ENCODE measurements at regions not wholly inside any gene's neighbourhood (a gene's known extent, or its start where the extent isn't known, plus 50 kb on each side); places are given as distances from the start of the nearest gene placed in this dataset.

- peaks cover 48% of the 10 kb centered on the region for H3K9me3 Mint-ChIP-seq (ENCODE audit: unreplicated experiment)
- DNase-seq (ENCODE audit: unreplicated experiment), result no peak
- no peak overlapping the region for H3K4me3 Mint-ChIP-seq (ENCODE audit: unreplicated experiment)
- no peak for TF ChIP-seq CTCF (IDR thresholded peaks at IDR 0.05; ENCODE audit: unreplicated experiment)
- intact Hi-C loops (cut with micrococcal nuclease), result no loop called here
- ChIA-PET CTCF (no interaction called here), POLR2A (no interaction called here)
- H3K27me3 Mint-ChIP-seq (ENCODE audit: insufficient read depth, unreplicated experiment), result no peaks in the 10 kb centered on the region
- BruUV-seq (replicated peaks), result no TSS peak
- no peaks in the 10 kb centered on the region for H3K4me1 Mint-ChIP-seq (ENCODE audit: insufficient read depth, unreplicated experiment)
- no peak overlapping the region for H3K27ac Mint-ChIP-seq (ENCODE audit: low read depth, unreplicated experiment)
- no peaks in the 10 kb centered on the region for H3K36me3 Mint-ChIP-seq (ENCODE audit: insufficient read depth, unreplicated experiment)
Measured at GRCh38 chr19:30741566-30741965, 369.4 kb downstream of the ZNF536 start.

- ChIA-PET CTCF (no interaction called here), POLR2A (no interaction called here)
- TF ChIP-seq CTCF (IDR thresholded peaks at IDR 0.05; ENCODE audit: unreplicated experiment), result no peak
- no peak overlapping the region for H3K4me3 Mint-ChIP-seq (ENCODE audit: unreplicated experiment)
- H3K9me3 Mint-ChIP-seq (ENCODE audit: unreplicated experiment), result peaks cover 55% of the 10 kb centered on the region
- intact Hi-C loops (cut with micrococcal nuclease), result no loop called here
- no peak overlapping the region for H3K27ac Mint-ChIP-seq (ENCODE audit: low read depth, unreplicated experiment)
- no peaks in the 10 kb centered on the region for H3K27me3 Mint-ChIP-seq (ENCODE audit: insufficient read depth, unreplicated experiment)
- H3K36me3 Mint-ChIP-seq (ENCODE audit: insufficient read depth, unreplicated experiment), result no peaks in the 10 kb centered on the region
- BruUV-seq (replicated peaks), result no TSS peak
- no peaks in the 10 kb centered on the region for H3K4me1 Mint-ChIP-seq (ENCODE audit: insufficient read depth, unreplicated experiment)
- DNase-seq (ENCODE audit: unreplicated experiment), result no peak
Measured at GRCh38 chr19:30739394-30739793, 367.2 kb downstream of the ZNF536 start.

GRCh38 chr19:30738047-30738446, 365.9 kb downstream of the ZNF536 start:
- no TSS peak for BruUV-seq (replicated peaks)
- H3K27ac Mint-ChIP-seq (ENCODE audit: low read depth, unreplicated experiment), result no peak overlapping the region
- H3K9me3 Mint-ChIP-seq (ENCODE audit: unreplicated experiment), result peaks cover 49% of the 10 kb centered on the region
- ChIA-PET CTCF (no interaction called here), POLR2A (no interaction called here)
- H3K36me3 Mint-ChIP-seq (ENCODE audit: insufficient read depth, unreplicated experiment), result no peaks in the 10 kb centered on the region
- intact Hi-C loops (cut with micrococcal nuclease), result no loop called here
- no peaks in the 10 kb centered on the region for H3K27me3 Mint-ChIP-seq (ENCODE audit: insufficient read depth, unreplicated experiment)
- H3K4me1 Mint-ChIP-seq (ENCODE audit: insufficient read depth, unreplicated experiment), result no peaks in the 10 kb centered on the region
- H3K4me3 Mint-ChIP-seq (ENCODE audit: unreplicated experiment), result no peak overlapping the region
- no peak for DNase-seq (ENCODE audit: unreplicated experiment)
- no peak for TF ChIP-seq CTCF (IDR thresholded peaks at IDR 0.05; ENCODE audit: unreplicated experiment)

GRCh38 chr19:30734669-30735068, 362.5 kb downstream of the ZNF536 start:
- H3K4me1 Mint-ChIP-seq (ENCODE audit: insufficient read depth, unreplicated experiment), result no peaks in the 10 kb centered on the region
- CTCF ChIA-PET, result no interaction called here
- POLR2A ChIA-PET, result interaction anchor here (0.6 kb wide), 1 partner anchor 597 kb away, joined by 3 read pairs; no protein-coding TSS in a partner anchor
- TF ChIP-seq CTCF (IDR thresholded peaks at IDR 0.05; ENCODE audit: unreplicated experiment), result no peak
- DNase-seq (ENCODE audit: unreplicated experiment), result no peak
- BruUV-seq (replicated peaks), result no TSS peak
- no peak overlapping the region for H3K4me3 Mint-ChIP-seq (ENCODE audit: unreplicated experiment)
- intact Hi-C loops (cut with micrococcal nuclease), result no loop called here
- peaks cover 45% of the 10 kb centered on the region for H3K9me3 Mint-ChIP-seq (ENCODE audit: unreplicated experiment)
- H3K27ac Mint-ChIP-seq (ENCODE audit: low read depth, unreplicated experiment), result no peak overlapping the region
- H3K36me3 Mint-ChIP-seq (ENCODE audit: insufficient read depth, unreplicated experiment), result no peaks in the 10 kb centered on the region
- H3K27me3 Mint-ChIP-seq (ENCODE audit: insufficient read depth, unreplicated experiment), result no peaks in the 10 kb centered on the region
